HepG2 (cell line): ENCODE measurements at regions not wholly inside any gene's neighbourhood (a gene's known extent, or its start where the extent isn't known, plus 50 kb on each side); places are given as distances from the start of the nearest gene placed in this dataset.

ENCODE experiments used
- ATAC-seq: fragments of 200-7000 bp; cut with Tn5 transposase; 3 replicates; pipeline ENCODE4 v1.9.1; 2020; ENCODE audit warnings: mild to moderate bottlenecking, moderate library complexity
- BruUV-seq: library from RNA; stranded (reverse); fragments of 400-500 nt; replicated peaks from 2 replicates; lab custom pipeline; 2021; lab: Mats Ljungman, UMichigan
- CTCF ChIA-PET: fragments of 300-600 bp; formaldehyde crosslinking; extraction: SDS; loops from one replicate; lab custom pipeline; 2021; ENCODE audit warnings: low total read pairs, inconsistent platforms, low intra/inter-chr PET ratio; lab: Yijun Ruan, JAX
- POLR2A ChIA-PET: fragments of 350-600 bp; sonication (Branson Sonifier 250); formaldehyde crosslinking; loops from one replicate; lab custom pipeline; 2020; ENCODE audit warnings: antibody characterized with exemption, inconsistent platforms; lab: Yijun Ruan, JAX
- DNase-seq: peaks from one replicate; pipeline ENCODE4 v3.0.0-alpha.2; 2015; ENCODE audit warnings: low spot score
- FAIRE-seq: peaks from 3 replicates; lab custom pipeline; 2011; peaks lifted over from hg19 to GRCh38; lab: Jason Lieb, UNC
- H2AFZ ChIP-seq: one replicate; pipeline ENCODE4 v1.6.1; 2011; ENCODE audit warnings: low read length, inconsistent platforms
- H3K27ac ChIP-seq: fragments of 300-600 bp; 3 replicates; pipeline ENCODE4 v1.8.0; 2011; ENCODE audit warnings: mixed run types, mild to moderate bottlenecking, mixed read lengths, low read length, inconsistent platforms; ENCODE audit not compliant: insufficient read depth; ENCODE audit errors: extremely low read length
- H3K27me3 ChIP-seq, 2 experiments: fragments of 200-600 bp in 1 of 2; 2 replicates in 1 of 2; 3 replicates in 1 of 2; pipeline versions ENCODE4 v1.6.0 to v1.8.0; 2011; ENCODE audit warnings: low read length in 2 of 2, mild to moderate bottlenecking in 2 of 2, moderate library complexity in 2 of 2, inconsistent platforms in 1 of 2; ENCODE audit not compliant: insufficient read depth in 2 of 2, control insufficient read depth in 1 of 2
- H3K36me3 ChIP-seq, 2 experiments: fragments of 200-600 bp in 1 of 2; replicated peaks in 1 of 2; 2 replicates in 1 of 2; 3 replicates in 1 of 2; pipeline versions ENCODE4 v1.5.1 to v1.8.0; 2011; ENCODE audit warnings: low read length in 2 of 2, inconsistent platforms in 1 of 2; ENCODE audit not compliant: insufficient read depth in 2 of 2, control insufficient read depth in 1 of 2
- H3K4me1 ChIP-seq: 2 replicates; pipeline ENCODE4 v1.5.1; 2012; ENCODE audit warnings: low read length, inconsistent platforms; ENCODE audit not compliant: insufficient read depth
- H3K4me2 ChIP-seq: 2 replicates; pipeline ENCODE4 v1.6.0; 2011; ENCODE audit warnings: low read depth, low read length, inconsistent platforms
- H3K4me3 ChIP-seq, 3 experiments: fragments of 200-600 bp in 1 of 3; sonication (generic), shearing (Covaris generic) in 1 of 3; replicated peaks in 1 of 3; 2 replicates each; pipeline ENCODE4 v1.5.1; 2011 to 2016; ENCODE audit warnings: low read length in 3 of 3, inconsistent platforms in 2 of 3, low read depth in 2 of 3, mild to moderate bottlenecking in 2 of 3, control low read depth in 1 of 3, mixed read lengths in 1 of 3; ENCODE audit not compliant: insufficient read depth in 1 of 3
- H3K79me2 ChIP-seq: one replicate; pipeline ENCODE4 v1.6.1; 2011; ENCODE audit warnings: low read length, inconsistent platforms; ENCODE audit not compliant: insufficient read depth
- H3K9ac ChIP-seq: 2 replicates; pipeline ENCODE4 v1.6.0; 2011; ENCODE audit warnings: mild to moderate bottlenecking, low read depth, low read length, inconsistent platforms; ENCODE audit not compliant: insufficient read depth
- H3K9me3 ChIP-seq: 2 replicates; pipeline ENCODE4 v1.5.1; 2012; ENCODE audit warnings: mild to moderate bottlenecking, low read length
- H4K20me1 ChIP-seq: 2 replicates; pipeline ENCODE4 v1.6.0; 2011; ENCODE audit warnings: inconsistent platforms, mild to moderate bottlenecking, low read length, moderate library complexity; ENCODE audit not compliant: insufficient read depth
- NFE2 ChIP-seq: sonication (generic); formaldehyde crosslinking; IDR thresholded peaks from 2 replicates; pipeline ENCODE4 v1.4.0; 2020; ENCODE audit warnings: missing genetic modification reagents
- ZKSCAN5 ChIP-seq: sonication (generic); formaldehyde crosslinking; IDR thresholded peaks from 2 replicates; pipeline ENCODE4 v1.5.1; 2020; ENCODE audit warnings: mild to moderate bottlenecking, missing genetic modification reagents
- ZNF260 ChIP-seq: sonication (generic); formaldehyde crosslinking; IDR thresholded peaks from 2 replicates; pipeline ENCODE4 v1.4.0; 2020; ENCODE audit warnings: missing genetic modification reagents, low read depth, mild to moderate bottlenecking, borderline replicate concordance
- ZNF7 ChIP-seq: IDR thresholded peaks from 2 replicates; pipeline ENCODE4 v1.6.1; 2016; ENCODE audit warnings: missing biosample characterization, missing genetic modification reagents
- WGBS: methylation state at CpG from one replicate; pipeline ENCODE4 v1.1.6; 2017; ENCODE audit warnings: low lambda C conversion rate; 5-methylcytosine and 5-hydroxymethylcytosine counted together
- in situ Hi-C: cut with HindIII; loops from 2 replicates; pipeline ENCODE4 v1.10.0; 2017; ENCODE audit warnings: low pct_unique_long_range_greater_than_20kb; ENCODE audit not compliant: extremely low pct_ligation_motif_present
- intact Hi-C: fragments of 100-400 bp; cut with micrococcal nuclease; formaldehyde crosslinking; loops from one replicate; pipeline ENCODE4 v1.10.0; 2022; ENCODE audit not compliant: unreplicated experiment
- TF ChIP-seq, protein P1 (sequence below): sonication (generic); formaldehyde crosslinking; IDR thresholded peaks from 2 replicates; pipeline ENCODE4 v1.8.1; 2023; ENCODE audit warnings: mild to moderate bottlenecking, moderate library complexity, missing genetic modification reagents
- TF ChIP-seq, protein P2 (sequence below): sonication (generic); formaldehyde crosslinking; IDR thresholded peaks from 2 replicates; pipeline ENCODE4 v1.9.0; 2022; ENCODE audit warnings: low read depth, missing genetic modification reagents
- TF ChIP-seq, protein P3 (sequence below), 2 experiments: fragments of 450-650 bp in 1 of 2; sonication (generic) in 1 of 2; formaldehyde crosslinking; IDR thresholded peaks; 2 replicates each; pipeline versions ENCODE4 v1.5.0 to v1.8.0; 2020 to 2022; ENCODE audit warnings: mild to moderate bottlenecking in 1 of 2, missing genetic modification reagents in 1 of 2

DNA sequence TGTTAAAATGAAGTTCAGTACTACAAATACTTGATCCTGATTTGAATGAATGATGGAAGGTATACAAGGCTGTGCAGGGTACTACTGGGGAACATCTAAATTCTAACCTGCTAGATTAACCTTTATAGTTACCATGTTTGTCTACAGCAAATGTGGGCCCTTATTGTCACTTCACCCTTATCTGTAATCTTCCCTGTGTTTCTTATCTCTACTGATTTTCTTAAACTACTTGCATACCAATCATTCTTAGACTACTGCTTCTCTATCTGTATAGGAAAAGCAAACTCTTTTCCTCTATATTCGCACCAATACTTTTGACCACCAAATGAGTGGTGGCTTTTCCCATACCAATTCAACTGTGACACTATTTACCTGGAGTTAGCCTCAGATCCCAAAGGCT lies 210.7 kb downstream of the HINT1 start:
- POLR2A ChIA-PET = no interaction called here
- no peak for FAIRE-seq

More for the DNA sequence above, 210.7 kb downstream of the HINT1 start:
- no peak overlapping the region for H3K4me3 ChIP-seq
- DNase-seq (no peak), ATAC-seq (no peak)
- intact Hi-C loops (no loop called here), in situ Hi-C loops (no loop called here)
- H4K20me1 ChIP-seq = no peaks in the 10 kb centered on the region
- H3K27me3 ChIP-seq = no peaks in the 10 kb centered on the region
- H2AFZ ChIP-seq = no peak overlapping the region
- no TSS peak for BruUV-seq
- H3K9me3 ChIP-seq = no peaks in the 10 kb centered on the region
- no peak overlapping the region for H3K27ac ChIP-seq
- 0% methylated on average over 1 of the region's 1 CpG for WGBS
- H3K4me1 ChIP-seq = no peaks in the 10 kb centered on the region
- H3K4me2 ChIP-seq = no peak overlapping the region
- TF ChIP-seq, protein P1, sequence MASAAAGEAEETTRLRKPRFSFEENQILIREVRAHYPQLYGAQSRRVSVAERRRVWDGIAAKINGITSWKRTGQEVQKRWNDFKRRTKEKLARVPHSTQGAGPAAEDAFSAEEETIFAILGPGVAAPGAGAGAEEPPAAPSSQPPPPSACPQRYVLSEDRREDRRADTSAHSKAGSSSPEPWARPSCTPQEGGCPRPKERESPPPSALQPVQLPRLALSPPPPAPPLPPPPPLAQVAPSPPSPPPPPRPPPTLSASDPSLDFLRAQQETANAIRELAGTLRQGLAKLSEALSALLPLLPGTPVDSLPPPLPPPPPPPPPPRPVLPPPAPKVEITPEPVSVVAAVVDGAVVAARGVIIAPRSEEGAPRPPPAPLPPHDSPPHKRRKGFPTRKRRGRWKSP (CRISPR knock-in tag) = no peak
- TF ChIP-seq, protein P2, sequence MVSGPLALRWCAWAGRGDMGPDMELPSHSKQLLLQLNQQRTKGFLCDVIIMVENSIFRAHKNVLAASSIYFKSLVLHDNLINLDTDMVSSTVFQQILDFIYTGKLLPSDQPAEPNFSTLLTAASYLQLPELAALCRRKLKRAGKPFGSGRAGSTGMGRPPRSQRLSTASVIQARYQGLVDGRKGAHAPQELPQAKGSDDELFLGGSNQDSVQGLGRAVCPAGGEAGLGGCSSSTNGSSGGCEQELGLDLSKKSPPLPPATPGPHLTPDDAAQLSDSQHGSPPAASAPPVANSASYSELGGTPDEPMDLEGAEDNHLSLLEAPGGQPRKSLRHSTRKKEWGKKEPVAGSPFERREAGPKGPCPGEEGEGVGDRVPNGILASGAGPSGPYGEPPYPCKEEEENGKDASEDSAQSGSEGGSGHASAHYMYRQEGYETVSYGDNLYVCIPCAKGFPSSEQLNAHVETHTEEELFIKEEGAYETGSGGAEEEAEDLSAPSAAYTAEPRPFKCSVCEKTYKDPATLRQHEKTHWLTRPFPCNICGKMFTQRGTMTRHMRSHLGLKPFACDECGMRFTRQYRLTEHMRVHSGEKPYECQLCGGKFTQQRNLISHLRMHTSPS (CRISPR knock-in tag) = no peak
- TF ChIP-seq, protein P3, sequence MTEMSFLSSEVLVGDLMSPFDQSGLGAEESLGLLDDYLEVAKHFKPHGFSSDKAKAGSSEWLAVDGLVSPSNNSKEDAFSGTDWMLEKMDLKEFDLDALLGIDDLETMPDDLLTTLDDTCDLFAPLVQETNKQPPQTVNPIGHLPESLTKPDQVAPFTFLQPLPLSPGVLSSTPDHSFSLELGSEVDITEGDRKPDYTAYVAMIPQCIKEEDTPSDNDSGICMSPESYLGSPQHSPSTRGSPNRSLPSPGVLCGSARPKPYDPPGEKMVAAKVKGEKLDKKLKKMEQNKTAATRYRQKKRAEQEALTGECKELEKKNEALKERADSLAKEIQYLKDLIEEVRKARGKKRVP (CRISPR knock-in tag; IDR thresholded peaks at IDR 0.05) = no peak
- TF ChIP-seq ZKSCAN5 = no peak
- no peak for TF ChIP-seq ZNF7 (CRISPR knock-in tag)
- TF ChIP-seq NFE2 (CRISPR knock-in tag) = no peak
- TF ChIP-seq ZNF260 (CRISPR knock-in tag) = no peak
- CTCF ChIA-PET = no interaction called here
- no peaks in the 10 kb centered on the region for H3K36me3 ChIP-seq
- H3K9ac ChIP-seq = no peak overlapping the region
- H3K79me2 ChIP-seq = no peaks in the 10 kb centered on the region
